Heart left ventricle (tissue), 16 donors: ENCODE measurements at regions not wholly inside any gene's neighbourhood (a gene's known extent, or its start where the extent isn't known, plus 50 kb on each side); places are given as distances from the start of the nearest gene placed in this dataset.

Experiments
- ATAC-seq, 4 donors: fragments of 200-7000 bp; cut with Tn5 transposase; one replicate each; pipeline ENCODE4 v1.9.1; 2020 to 2022; ENCODE audit warnings: moderate library complexity in 4 of 4, mild to moderate bottlenecking in 3 of 4, moderate number of reproducible peaks in 1 of 4
- DNase-seq, 5 donors: peaks; one replicate each; pipeline ENCODE4 v3.0.0-alpha.2; 2020
- H3K27ac ChIP-seq, 12 donors: fragments of 200-600 bp; sonication (generic) in 4 of 12; one replicate each; pipeline versions ENCODE4 v1.5.0 to v1.8.0; 2016 to 2022; ENCODE audit warnings: mild to moderate bottlenecking in 2 of 12
- H3K27me3 ChIP-seq, 9 donors: fragments of 200-600 bp; sonication (generic) in 2 of 9; one replicate each; pipeline versions ENCODE4 v1.5.1 to v1.8.0; 2016 to 2022; ENCODE audit warnings: mild to moderate bottlenecking in 3 of 9
- H3K36me3 ChIP-seq, 9 donors: fragments of 200-600 bp; sonication (generic) in 2 of 9; one replicate each; pipeline versions ENCODE4 v1.5.0 to v1.8.0; 2018 to 2022; ENCODE audit warnings: mild to moderate bottlenecking in 2 of 9
- H3K4me1 ChIP-seq, 12 donors: fragments of 200-600 bp; sonication (generic) in 4 of 12; one replicate each; pipeline versions ENCODE4 v1.5.0 to v1.8.0; 2016 to 2022; ENCODE audit warnings: mild to moderate bottlenecking in 3 of 12
- H3K4me3 ChIP-seq, 12 donors: fragments of 200-600 bp; sonication (generic) in 4 of 12; one replicate each; pipeline versions ENCODE4 v1.5.0 to v1.8.0; 2017 to 2022; ENCODE audit warnings: mild to moderate bottlenecking in 9 of 12, moderate library complexity in 4 of 12
- H3K9me3 ChIP-seq, 12 donors: fragments of 200-600 bp; sonication (generic) in 4 of 12; one replicate each; pipeline versions ENCODE4 v1.5.0 to v1.8.0; 2016 to 2022; ENCODE audit warnings: mild to moderate bottlenecking in 1 of 12
- POLR2A ChIP-seq, 2 donors: fragments of 450-650 bp; IDR thresholded peaks; one replicate each; pipeline ENCODE4 v1.6.1; 2017; ENCODE audit warnings: antibody characterized with exemption in 2 of 2, mild to moderate bottlenecking in 2 of 2, moderate library complexity in 2 of 2
- WGBS, 4 donors: extraction: QIAGEN DNeasy Blood & Tissue Kit in 2 of 4; methylation state at CpG; one replicate each; pipeline versions ENCODE4 v1.1.5 to v1.1.7; 2013 to 2018; 5-methylcytosine and 5-hydroxymethylcytosine counted together
- intact Hi-C, 10 donors: fragments of 100-400 bp; cut with DNase I; formaldehyde crosslinking; loops; one replicate each; pipeline versions ENCODE4 v1.11.1 to v1.14.2; 2022
- TF ChIP-seq, protein P1 (sequence below), 12 donors: fragments of 200-600 bp; sonication (generic) in 4 of 12; IDR thresholded peaks; one replicate each; pipeline versions ENCODE4 v1.5.0 to v1.8.0; 2018 to 2022; ENCODE audit warnings: antibody characterized with exemption in 12 of 12, mild to moderate bottlenecking in 5 of 12
- donor health status: ischemic (EF 13 %, LVEDD 7.1; RV severe dilation, severe dysfunction).
- donor health status: healthy with polysubstance abuse.
- donor health status: DM: no; HTN: yes; CAD: no.
- donor health status: DM: no; HTN: no; CAD: no.
- donor health status: ischemic (EF 25% LVEDD 6.9; RV normal size, moderate dysfunction).
- donor health status: ischemic (EF 25% LVEDD 5.7; RV mildly dilated, moderate dysfunction).
- donor health status: healthy.
- donor health status: DM: yes; HTN: yes; CAD: no.
- donor health status: ischemic (EF 35%, LVEDD 5.7; RV mildly dilated, moderate dysfunction).
- donor health status: nonischemic (EF 11% LVEDD 7.7; RV severe dilation, severe dysfunction).
- donor health status: DM: yes; HTN: yes; CAD: no.
- donor health status: PGD.
- donor health status: ischemic (EF 29% LVEDD 5.4; RV normal size, mild dysfunction).
- donor health status: nonischemic (EF 23%, LVEDD 6.1; RV moderate dilation, normal function).

DNA sequence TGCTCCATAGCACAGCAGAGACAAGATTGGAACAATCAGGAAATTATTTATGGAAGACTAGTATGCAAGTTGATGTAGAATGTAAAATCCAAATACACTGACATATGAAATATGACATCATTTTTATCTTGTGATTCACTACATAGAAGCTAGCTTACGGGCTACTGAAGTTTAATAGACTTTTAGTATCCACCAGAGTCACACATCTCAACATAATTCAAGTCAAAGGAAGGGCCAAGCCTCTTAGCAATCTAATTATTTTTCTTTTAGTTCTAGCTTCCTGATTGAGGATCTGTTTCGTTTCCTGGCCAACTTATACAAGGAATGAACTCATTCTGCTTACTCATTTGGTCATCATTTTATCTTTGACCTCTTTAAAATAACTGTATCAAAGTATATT is 234.4 kb upstream of the CHRM3 start:
- H3K27me3 ChIP-seq, result no peaks in the 10 kb centered on the region
- intact Hi-C loops, result no loop called here
- DNase-seq (no peak), ATAC-seq (no peak)
- H3K36me3 ChIP-seq, result no peaks in the 10 kb centered on the region
- no peaks in the 10 kb centered on the region for H3K9me3 ChIP-seq
- H3K4me3 ChIP-seq, result no peak overlapping the region
- H3K27ac ChIP-seq, result no peak overlapping the region
- 61 to 73% (median 66%) methylated on average over 2 of the region's 2 CpGs for WGBS, 4 donors
- TF ChIP-seq, protein P1, sequence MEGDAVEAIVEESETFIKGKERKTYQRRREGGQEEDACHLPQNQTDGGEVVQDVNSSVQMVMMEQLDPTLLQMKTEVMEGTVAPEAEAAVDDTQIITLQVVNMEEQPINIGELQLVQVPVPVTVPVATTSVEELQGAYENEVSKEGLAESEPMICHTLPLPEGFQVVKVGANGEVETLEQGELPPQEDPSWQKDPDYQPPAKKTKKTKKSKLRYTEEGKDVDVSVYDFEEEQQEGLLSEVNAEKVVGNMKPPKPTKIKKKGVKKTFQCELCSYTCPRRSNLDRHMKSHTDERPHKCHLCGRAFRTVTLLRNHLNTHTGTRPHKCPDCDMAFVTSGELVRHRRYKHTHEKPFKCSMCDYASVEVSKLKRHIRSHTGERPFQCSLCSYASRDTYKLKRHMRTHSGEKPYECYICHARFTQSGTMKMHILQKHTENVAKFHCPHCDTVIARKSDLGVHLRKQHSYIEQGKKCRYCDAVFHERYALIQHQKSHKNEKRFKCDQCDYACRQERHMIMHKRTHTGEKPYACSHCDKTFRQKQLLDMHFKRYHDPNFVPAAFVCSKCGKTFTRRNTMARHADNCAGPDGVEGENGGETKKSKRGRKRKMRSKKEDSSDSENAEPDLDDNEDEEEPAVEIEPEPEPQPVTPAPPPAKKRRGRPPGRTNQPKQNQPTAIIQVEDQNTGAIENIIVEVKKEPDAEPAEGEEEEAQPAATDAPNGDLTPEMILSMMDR (IDR thresholded peaks at IDR 0.05), result no peak
- H3K4me1 ChIP-seq, result no peaks in the 10 kb centered on the region

DNA sequence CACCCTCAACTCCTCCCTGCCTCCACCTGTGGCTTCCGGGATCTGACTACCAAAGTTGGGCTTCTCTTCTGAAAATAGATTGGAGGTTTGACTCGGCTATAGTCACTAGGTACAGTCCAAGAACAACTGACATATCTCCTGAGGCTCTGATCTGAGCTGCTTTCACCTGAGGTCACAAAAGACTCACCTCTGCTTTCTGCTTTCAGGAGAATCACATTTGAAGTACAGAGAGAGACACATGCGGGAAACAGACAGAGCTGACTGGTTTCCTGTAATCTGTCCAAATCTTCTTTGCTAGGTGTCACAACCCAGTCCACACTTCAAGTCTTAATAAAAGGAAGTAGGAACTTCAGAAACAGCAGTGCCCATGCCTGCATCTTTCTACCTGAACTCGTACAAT is 245.4 kb upstream of the CHRM3 start:
- 85 to 91% (median 88%) methylated on average over 4 of the region's 4 CpGs for WGBS, 4 donors
- H3K4me1 ChIP-seq, result no peaks in the 10 kb centered on the region
- intact Hi-C loops, result no loop called here
- ATAC-seq (no peak), DNase-seq (no peak)
- H3K36me3 ChIP-seq, result no peaks in the 10 kb centered on the region
- H3K9me3 ChIP-seq, result peaks cover 0 to 7% (median 0%) of the 10 kb centered on the region in 12 donors
- no peak overlapping the region for H3K27ac ChIP-seq
- no peaks in the 10 kb centered on the region for H3K27me3 ChIP-seq
- H3K4me3 ChIP-seq, result no peak overlapping the region
- TF ChIP-seq POLR2A (IDR thresholded peaks at IDR 0.05), result no peak
- TF ChIP-seq, protein P1 (IDR thresholded peaks at IDR 0.05), result no peak

DNA sequence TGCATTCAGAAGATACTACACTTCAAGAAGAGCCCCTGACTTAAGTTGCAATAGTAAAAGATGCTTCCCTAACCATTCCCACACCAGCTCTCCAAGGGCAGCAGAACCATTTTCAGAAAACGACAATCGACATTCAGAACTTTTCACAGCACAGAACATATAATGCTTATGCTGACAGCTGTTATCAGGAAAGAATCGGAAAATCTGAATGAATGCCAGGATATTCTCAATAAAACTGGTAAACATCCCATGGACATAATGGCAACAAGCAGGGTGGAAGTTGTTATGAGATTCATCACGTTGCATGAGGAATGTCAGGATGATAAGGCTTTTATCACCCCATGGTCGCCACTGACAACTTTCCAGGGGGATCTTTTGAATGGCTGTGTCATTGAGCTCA is 246.6 kb upstream of the CHRM3 start:
- 41 to 47% (median 44%) methylated on average over 5 of the region's 5 CpGs for WGBS, 4 donors
- Histone ChIP-seq H3K4me3 (no peak overlapping the region), H3K9me3 (peaks cover 0 to 7% (median 0%) of the 10 kb centered on the region in 12 donors), H3K4me1 (no peaks in the 10 kb centered on the region), H3K27me3 (no peaks in the 10 kb centered on the region), H3K36me3 (no peaks in the 10 kb centered on the region), H3K27ac (no peak overlapping the region)
- ATAC-seq (no peak), DNase-seq (no peak)
- TF ChIP-seq, protein P1 (IDR thresholded peaks at IDR 0.05), result no peak
- TF ChIP-seq POLR2A (IDR thresholded peaks at IDR 0.05), result no peak
- intact Hi-C loops, result no loop called here

DNA sequence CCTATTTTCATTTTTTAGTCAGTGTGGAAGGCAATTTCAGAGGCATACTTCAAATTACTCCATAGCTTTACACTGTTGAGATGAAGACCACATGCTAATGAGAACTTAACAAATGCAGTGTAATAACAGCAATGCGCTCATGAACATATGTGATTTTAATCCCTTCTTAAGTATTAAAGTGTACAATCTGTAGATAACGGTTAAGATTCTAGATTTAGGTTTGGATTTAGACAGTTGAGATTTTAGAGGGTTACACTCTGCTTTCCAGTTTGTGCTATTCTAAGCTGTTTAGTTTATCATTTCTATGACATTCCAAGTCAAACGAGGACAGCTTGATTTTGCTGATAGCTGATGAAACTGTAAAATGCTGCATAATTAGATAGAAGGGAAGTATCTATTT is 257.8 kb upstream of the CHRM3 start:
- TF ChIP-seq, protein P1 (IDR thresholded peaks at IDR 0.05), result no peak
- no peak for TF ChIP-seq POLR2A (IDR thresholded peaks at IDR 0.05)
- Histone ChIP-seq H3K9me3 (no peaks in the 10 kb centered on the region), H3K4me3 (no peak overlapping the region), H3K36me3 (no peaks in the 10 kb centered on the region), H3K27me3 (no peaks in the 10 kb centered on the region), H3K27ac (no peak overlapping the region), H3K4me1 (peaks cover 0 to 6% (median 0%) of the 10 kb centered on the region in 12 donors)
- intact Hi-C loops, result no loop called here
- WGBS, 4 donors, result 61 to 68% (median 66%) methylated on average over 3 of the region's 3 CpGs
- ATAC-seq (no peak), DNase-seq (no peak)
